GM19239 (cell line): ENCODE measurements at regions not wholly inside any gene's neighbourhood (a gene's known extent, or its start where the extent isn't known, plus 50 kb on each side); places are given as distances from the start of the nearest gene placed in this dataset.
"Not testable (repeated sequence)": the region's sequence is repeated elsewhere in the genome, so short reads cannot be mapped to it uniquely, and the experiment has no call there.

ENCODE experiments used
- DNase-seq: peaks from one replicate; pipeline ENCODE4 v3.0.0; 2011; ENCODE audit warnings: low spot score; ENCODE audit not compliant: insufficient read length
- FAIRE-seq: peaks from 2 replicates; lab custom pipeline; 2011; peaks lifted over from hg19 to GRCh38; lab: Jason Lieb, UNC

GRCh38 chr11:69869311-69869939, 50.2 kb upstream of the FGF3 start:
- no peak for FAIRE-seq
- no peak for DNase-seq

DNA sequence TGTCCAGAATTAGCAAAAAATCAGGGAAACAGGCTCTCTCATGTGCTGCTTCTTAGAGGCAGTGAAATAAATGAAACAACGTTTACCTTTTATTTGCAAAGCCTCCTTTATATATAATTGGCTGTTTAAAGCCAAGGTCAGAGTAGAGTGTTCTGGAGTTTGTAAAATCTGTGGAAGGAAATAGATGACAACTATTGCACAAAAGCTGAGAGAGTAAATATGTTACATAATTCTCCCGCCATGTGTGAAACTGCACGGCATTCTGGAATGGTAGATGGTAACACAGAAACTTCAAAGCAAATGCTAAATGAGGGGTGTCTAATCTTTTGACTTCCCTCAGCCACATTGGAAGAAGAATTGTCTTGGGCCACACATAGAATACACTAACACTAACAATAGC, 51.5 kb upstream of the FGF3 start:
- no peak for FAIRE-seq

DNA sequence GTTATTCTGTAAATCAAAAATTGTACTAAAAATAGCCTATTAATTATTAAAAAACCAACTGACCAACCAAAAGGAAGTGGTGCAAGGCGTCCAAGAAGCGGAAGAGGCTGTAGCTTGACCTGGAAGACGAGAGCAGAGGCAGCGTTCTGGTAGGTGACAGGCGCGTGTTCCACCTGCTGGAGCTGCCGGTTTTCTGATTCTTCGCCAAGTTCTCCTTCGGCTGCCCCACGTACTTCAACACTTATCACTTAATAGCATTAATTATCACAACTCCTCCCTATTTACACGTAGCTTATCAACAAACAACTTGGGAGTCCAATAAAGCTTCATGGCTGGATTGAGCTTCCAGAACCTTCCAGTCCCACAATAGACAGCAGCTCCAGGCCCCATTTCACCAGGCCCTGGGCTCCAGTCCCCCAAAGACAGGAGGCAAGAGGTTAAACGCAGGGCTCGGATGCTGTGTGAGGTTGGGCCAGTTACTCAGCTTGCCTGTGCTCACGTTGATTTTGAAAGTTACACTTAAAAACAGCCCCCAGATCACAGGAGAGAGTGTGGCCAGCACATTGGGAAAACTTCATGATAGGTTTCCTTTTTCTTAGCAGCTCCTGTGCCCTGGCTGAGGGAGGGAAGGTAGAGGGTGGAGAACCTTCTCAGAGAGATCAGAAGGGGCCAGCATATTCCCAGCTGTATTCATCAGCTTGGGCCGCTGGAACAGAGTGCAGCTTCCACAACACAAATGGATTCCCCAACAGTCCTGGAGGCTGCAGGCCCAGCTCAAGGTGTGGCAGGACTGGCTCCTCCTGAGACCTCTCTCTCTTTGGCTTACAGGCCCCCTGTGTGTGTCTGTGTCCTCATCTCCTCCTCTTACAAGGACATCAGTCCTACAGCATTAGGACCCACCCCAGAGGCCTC, 54.2 kb upstream of the FGF3 start:
- DNase-seq (no peak), FAIRE-seq (no peak)

More for the DNA sequence above, 51.5 kb upstream of the FGF3 start:
- no peak for DNase-seq

DNA sequence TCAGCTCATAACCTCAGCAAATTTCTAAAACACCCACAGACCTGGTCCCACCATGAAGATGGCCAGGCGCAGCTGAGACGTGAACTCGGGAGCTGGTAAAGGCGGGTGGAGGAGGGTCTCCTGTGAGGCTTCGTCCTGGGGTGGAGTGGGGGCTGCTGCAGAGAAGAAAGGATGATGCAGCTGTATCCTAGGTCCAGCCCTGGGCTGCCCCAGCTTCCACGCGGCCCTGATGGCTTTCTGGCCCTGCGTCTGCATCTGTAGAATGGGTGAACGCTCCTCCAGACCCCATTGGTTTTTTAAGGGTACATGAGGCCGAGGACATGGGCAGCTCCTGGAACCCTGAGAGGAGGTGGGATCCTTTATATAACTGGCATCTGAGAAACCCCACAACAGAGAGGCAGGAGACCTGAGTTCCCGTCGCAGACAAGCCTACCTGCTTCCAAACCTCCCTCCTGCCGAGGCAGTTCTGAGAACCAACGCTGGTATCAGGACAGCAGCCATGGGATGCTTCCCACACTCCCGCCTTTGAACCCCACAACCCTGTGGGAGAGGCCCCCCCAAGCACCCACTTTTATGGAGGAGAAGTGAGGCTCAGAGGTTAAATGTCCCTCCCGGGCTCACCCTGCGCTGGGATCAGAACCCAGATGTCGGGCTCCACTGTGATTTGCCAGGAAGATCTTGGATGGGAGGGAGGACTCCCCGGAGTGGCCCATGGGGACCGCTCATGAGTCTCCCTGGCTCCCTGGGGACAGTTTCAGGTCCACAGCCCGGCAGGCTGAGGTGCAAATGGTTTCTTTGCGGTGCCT, 55.2 kb upstream of the FGF3 start:
- DNase-seq, result no peak
- no peak for FAIRE-seq

GRCh38 chr11:69874984-69875624, 55.9 kb upstream of the FGF3 start:
- FAIRE-seq (no peak), DNase-seq (no peak)

- DNase-seq (no peak), FAIRE-seq (no peak)
Measured at GRCh38 chr11:69876013-69876412, 56.8 kb upstream of the FGF3 start.

DNA sequence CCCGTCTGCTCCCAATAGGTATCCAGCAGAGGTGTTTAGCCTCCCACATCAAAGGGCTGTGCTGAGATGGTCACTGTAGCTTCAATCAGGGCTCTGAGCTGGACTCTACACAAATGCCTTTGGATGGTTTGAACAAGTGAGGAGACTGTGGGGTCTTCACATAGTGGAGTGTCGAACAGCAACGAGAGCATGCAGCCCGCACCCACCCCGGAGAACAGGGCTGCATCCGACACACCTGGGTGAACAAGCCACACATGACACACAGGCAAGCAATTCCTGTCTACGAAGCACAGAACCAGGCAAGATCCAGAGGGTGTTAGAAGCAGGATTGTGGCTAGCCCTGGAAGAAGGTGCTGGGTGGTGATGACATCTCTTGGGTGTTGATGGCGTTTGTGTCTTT, 58.0 kb upstream of the FGF3 start:
- no peak for DNase-seq
- FAIRE-seq, result no peak

GRCh38 chr11:69877704-69878103, 58.5 kb upstream of the FGF3 start:
- FAIRE-seq, DNase-seq: not testable (repeated sequence)

DNA sequence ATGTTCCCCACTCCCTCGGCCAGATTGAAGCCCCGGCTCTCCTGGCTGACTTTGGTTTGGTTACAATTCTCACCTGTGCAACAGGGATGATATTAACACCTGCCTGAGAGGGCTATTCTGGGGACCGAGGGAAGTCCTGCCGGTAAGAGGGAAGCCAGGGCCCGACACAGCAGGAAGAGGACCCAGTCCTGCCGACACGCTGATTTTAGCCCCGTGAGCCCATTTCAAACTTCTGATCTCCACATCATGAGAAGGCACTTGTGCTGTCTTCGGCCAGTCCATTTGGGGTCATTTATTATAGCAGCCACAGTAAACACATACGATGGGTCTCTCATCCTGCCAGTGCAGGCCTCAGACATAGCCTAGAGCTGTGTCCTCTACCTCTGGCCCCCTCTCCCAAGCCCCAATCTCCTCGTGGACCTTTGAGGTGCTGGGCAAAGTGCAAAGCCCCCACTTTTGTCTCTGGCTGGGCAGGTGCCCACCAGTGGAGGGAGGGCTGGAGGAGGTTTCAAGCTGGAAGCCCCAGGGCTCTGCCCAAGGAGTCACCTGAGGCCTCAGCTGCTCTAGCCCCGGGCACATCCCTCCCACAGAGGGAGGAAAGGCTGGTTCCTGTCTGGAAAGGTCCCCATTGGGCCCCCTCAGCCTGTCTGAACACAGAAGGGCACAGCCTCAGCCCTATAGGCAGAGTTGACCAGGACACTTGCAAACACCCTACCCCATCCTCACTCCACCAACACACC, 59.1 kb upstream of the FGF3 start:
- FAIRE-seq, result no peak

DNA sequence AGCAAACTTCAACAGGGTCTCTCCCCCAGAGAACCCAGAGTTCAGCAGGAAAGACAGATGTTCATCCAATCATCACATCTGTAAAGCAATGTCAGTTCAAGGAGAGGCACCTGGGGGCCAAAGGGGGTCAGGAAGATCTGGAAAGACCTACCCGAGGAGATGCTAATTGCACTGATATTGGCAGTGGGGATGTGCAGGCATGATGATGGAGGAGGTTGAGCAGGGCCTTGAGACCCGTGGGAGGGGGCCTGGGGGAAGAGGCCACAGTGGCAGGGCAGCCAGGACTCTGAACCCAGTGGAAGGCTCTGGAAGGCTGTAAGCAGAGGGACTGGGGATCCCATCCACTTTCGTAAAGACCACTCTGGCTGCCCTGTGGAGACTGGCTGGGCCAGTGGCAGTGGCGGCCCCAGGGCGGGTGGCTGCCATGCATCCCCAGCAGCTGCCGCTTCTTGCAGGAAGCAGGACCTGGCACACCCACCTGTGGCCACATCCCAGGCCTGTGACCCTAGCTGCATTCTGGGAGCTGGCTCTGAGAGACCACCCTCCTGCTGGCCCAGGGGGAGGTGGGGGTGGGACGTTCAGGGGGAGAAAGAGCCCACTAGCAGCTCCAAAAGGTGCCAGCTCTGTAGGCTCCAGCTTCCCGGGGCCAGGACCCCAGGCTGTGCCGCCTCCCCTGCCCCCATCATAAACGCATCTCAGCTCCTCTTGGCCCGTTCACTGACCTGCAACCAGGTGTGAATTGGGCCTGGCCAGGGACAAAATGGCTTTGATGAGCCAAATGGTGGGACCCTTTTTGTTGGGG, 59.9 kb upstream of the FGF3 start:
- FAIRE-seq, result no peak
- DNase-seq, result no peak

More for the DNA sequence above, 59.1 kb upstream of the FGF3 start:
- DNase-seq, result no peak

DNA sequence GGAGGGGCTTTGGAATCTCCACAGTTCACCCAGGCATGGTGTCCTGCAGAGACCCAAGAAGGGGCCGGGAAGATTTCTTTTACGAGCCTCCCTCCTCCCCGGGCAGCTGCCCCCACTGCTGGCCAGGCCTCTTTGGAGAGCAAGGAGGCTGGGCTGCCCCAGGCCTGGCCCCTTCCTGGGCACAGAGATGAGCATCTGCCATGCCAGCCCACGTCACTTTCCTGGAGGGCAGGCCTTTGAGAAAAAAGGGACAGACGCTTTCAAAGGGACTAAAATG, 60.5 kb upstream of the FGF3 start:
- no peak for DNase-seq
- FAIRE-seq, result no peak

DNA sequence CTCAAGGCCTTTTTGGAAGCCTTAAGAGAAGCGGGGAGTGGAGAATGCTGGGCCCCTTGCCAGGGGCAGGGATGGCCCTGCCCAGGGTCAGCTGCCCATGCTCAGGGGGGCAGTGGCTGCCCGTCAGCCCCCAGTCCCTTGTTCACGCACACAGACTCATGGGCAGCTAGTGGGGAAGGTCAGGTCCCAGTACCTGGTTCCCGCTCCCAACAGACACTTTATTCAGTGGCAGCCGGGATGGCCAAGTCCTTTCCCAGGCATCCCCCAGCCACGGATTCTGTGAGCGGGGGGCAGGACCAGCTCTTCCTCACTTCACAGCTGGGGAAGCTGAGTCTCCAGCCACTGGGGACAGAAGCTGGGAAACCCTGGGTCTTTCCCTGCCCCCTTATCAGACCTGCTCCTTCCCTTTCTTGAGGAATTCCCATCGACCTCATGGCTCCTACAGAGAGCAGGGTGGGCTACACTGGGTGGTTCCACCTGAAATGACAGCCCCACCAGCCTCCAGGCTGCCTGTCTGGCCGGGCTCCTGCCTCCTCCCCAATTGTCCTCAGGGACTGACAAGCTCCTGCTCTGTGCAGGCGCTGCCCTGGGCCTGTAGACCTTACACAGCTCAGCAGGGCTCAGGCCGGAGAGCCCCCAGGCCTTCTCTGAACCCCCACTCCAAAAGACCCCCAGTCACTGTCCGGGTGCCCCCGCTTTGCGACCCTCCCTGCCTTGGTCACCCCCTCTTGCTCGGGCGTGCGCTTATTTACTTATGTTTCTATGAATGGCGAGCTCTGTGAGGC, 61.0 kb upstream of the FGF3 start:
- FAIRE-seq (no peak), DNase-seq (no peak)

GRCh38 chr11:69880826-69881445, 61.7 kb upstream of the FGF3 start:
- DNase-seq, result no peak
- FAIRE-seq, result no peak

- FAIRE-seq (no peak), DNase-seq (no peak)
Measured at GRCh38 chr11:69881467-69882269, 62.5 kb upstream of the FGF3 start.

GRCh38 chr11:69882270-69882608, 63.0 kb upstream of the FGF3 start:
- FAIRE-seq, result no peak
- no peak for DNase-seq

DNA sequence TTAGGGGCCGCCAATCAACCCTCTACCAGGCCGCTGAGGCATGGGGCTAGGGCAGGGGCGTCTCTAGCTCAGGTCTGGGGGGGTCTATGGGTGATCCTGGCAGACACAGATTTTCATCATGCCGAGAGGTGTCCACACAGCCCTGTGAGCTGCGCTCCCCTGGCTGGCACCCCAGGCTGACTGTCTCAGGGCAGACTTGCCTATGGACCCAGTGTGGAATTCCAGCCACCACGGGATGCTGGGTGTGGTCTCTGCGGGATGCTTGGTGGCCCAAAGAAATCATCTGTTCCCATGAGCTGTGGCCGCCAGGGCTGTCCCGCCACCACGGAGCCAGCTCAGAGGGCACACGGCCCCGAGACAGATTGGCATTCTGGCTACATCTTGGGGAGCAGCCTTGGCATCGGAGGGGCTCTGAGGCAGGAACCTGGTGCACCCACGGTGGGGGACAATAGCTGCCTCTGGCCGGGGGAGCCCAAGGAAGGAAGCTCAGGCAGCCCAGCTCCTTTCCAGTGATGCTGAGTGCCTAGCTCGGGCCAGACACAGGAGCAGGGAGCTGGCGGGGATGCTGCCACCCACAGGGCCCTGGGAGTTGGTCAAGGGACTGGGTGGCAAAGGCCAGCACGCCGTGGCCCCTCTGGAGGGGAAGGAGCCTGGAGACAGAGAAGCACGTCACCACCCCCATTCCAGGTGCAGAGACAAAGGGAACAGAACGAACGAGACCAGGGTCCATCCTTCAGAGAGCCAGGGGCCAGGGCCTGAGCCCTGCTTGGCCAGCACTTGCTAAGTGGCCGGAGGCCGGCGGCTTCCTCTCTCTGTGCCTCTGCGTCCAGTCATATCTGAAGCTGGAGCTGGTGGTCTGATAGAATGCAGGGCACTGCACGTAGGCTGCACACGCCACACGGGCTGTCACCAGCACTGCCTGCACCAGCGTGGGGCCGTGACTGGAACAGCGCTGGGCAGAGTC, 64.4 kb upstream of the FGF3 start:
- no peak for FAIRE-seq
- no peak for DNase-seq
